SK-N-MC (cell line): ENCODE measurements at regions not wholly inside any gene's neighbourhood (a gene's known extent, or its start where the extent isn't known, plus 50 kb on each side); places are given as distances from the start of the nearest gene placed in this dataset.

Experiments used
- DNase-seq: peaks from one replicate; pipeline ENCODE4 v3.0.0-alpha.2; 2011; ENCODE audit warnings: low read depth, low spot score
- H3K27ac ChIP-seq: fragments of 200-600 bp; sonication (generic); 2 replicates; pipeline ENCODE4 v1.5.1; 2016; ENCODE audit warnings: mixed run types
- H3K36me3 ChIP-seq: fragments of 200-600 bp; sonication (generic); 2 replicates; pipeline ENCODE4 v1.6.1; 2017; ENCODE audit warnings: antibody characterized with exemption, low read length, mixed read lengths; ENCODE audit not compliant: insufficient read depth
- H3K4me3 ChIP-seq: fragments of 200-600 bp; sonication (generic); 2 replicates; pipeline ENCODE4 v1.5.1; 2016
- H3K9ac ChIP-seq: fragments of 200-600 bp; sonication (generic); 2 replicates; pipeline ENCODE4 v1.8.0; 2017; ENCODE audit warnings: mixed run types, mixed read lengths; ENCODE audit not compliant: insufficient read length
- H3K9me3 ChIP-seq: fragments of 200-600 bp; sonication (generic); 2 replicates; pipeline ENCODE4 v1.6.1; 2017; ENCODE audit warnings: low read depth, mild to moderate bottlenecking, antibody characterized with exemption, low read length, moderate library complexity, mixed read lengths
- EZH2 ChIP-seq: fragments of 200-600 bp; sonication (generic); IDR thresholded peaks from one replicate; pipeline ENCODE4 v1.6.1; 2017; ENCODE audit warnings: antibody characterized with exemption
- FOXP2 ChIP-seq: optimal IDR thresholded peaks from 2 replicates; pipeline ENCODE3; 2011; ENCODE audit warnings: mild to moderate bottlenecking, moderate library complexity; ENCODE audit not compliant: insufficient read depth; ENCODE audit errors: extremely low read length, control extremely low read depth
- POLR2AphosphoS5 ChIP-seq: IDR thresholded peaks from 2 replicates; pipeline ENCODE4 v1.6.1; 2012; ENCODE audit warnings: mild to moderate bottlenecking, low read depth, low read length, borderline replicate concordance

- H3K9me3 ChIP-seq: no peaks in the 10 kb centered on the region
- no peak for DNase-seq
- H3K36me3 ChIP-seq: no peaks in the 10 kb centered on the region
- no peak for TF ChIP-seq FOXP2
- TF ChIP-seq POLR2AphosphoS5: no peak
- TF ChIP-seq EZH2: no peak
- no peak overlapping the region for H3K4me3 ChIP-seq
- H3K27ac ChIP-seq: no peak overlapping the region
- peak overlapping the region; percentile 26 for H3K9ac ChIP-seq
Measured at GRCh38 chr1:13948888-13949391, 249.0 kb downstream of the PRDM2 start.

- Histone ChIP-seq H3K9ac (no peak overlapping the region), H3K36me3 (no peaks in the 10 kb centered on the region), H3K9me3 (no peaks in the 10 kb centered on the region), H3K27ac (no peak overlapping the region), H3K4me3 (no peak overlapping the region)
- no peak for TF ChIP-seq EZH2
- no peak for TF ChIP-seq FOXP2
- no peak for TF ChIP-seq POLR2AphosphoS5
- no peak for DNase-seq
Measured at GRCh38 chr1:13949546-13949945, 249.6 kb downstream of the PRDM2 start.

- no peak for TF ChIP-seq FOXP2
- no peak for TF ChIP-seq EZH2
- TF ChIP-seq POLR2AphosphoS5: no peak
- no peak overlapping the region for H3K27ac ChIP-seq
- no peak overlapping the region for H3K9ac ChIP-seq
- H3K36me3 ChIP-seq: no peaks in the 10 kb centered on the region
- no peak overlapping the region for H3K4me3 ChIP-seq
- no peaks in the 10 kb centered on the region for H3K9me3 ChIP-seq
- DNase-seq: no peak
Measured at GRCh38 chr1:13950637-13951036, 250.6 kb downstream of the PRDM2 start.

GRCh38 chr1:13951793-13952751 is 252.1 kb downstream of the PRDM2 start:
- TF ChIP-seq EZH2 (no peak), POLR2AphosphoS5 (no peak), FOXP2 (no peak)
- no peak overlapping the region for H3K27ac ChIP-seq
- no peak for DNase-seq
- no peaks in the 10 kb centered on the region for H3K36me3 ChIP-seq
- no peaks in the 10 kb centered on the region for H3K9me3 ChIP-seq
- H3K4me3 ChIP-seq: no peak overlapping the region
- H3K9ac ChIP-seq: no peak overlapping the region

GRCh38 chr1:13952985-13953384 is 253.0 kb downstream of the PRDM2 start:
- DNase-seq: no peak
- Histone ChIP-seq H3K9ac (no peak overlapping the region), H3K9me3 (no peaks in the 10 kb centered on the region), H3K27ac (no peak overlapping the region), H3K36me3 (no peaks in the 10 kb centered on the region), H3K4me3 (no peak overlapping the region)
- TF ChIP-seq POLR2AphosphoS5 (no peak), FOXP2 (no peak), EZH2 (no peak)

GRCh38 chr1:13956393-13956792 is 256.4 kb downstream of the PRDM2 start:
- Histone ChIP-seq H3K9ac (no peak overlapping the region), H3K9me3 (no peaks in the 10 kb centered on the region), H3K36me3 (no peaks in the 10 kb centered on the region), H3K4me3 (peak overlapping the region; percentile 47), H3K27ac (peak overlapping the region; percentile 82)
- TF ChIP-seq FOXP2 (peak; percentile 71), EZH2 (no peak), POLR2AphosphoS5 (peak; percentile 24; the same call in 1 of the 2 replicates)
- peak; percentile 88 for DNase-seq

GRCh38 chr1:13960375-13960987 is 260.5 kb downstream of the PRDM2 start:
- Histone ChIP-seq H3K36me3 (no peaks in the 10 kb centered on the region), H3K4me3 (no peak overlapping the region), H3K9me3 (no peaks in the 10 kb centered on the region), H3K27ac (no peak overlapping the region), H3K9ac (no peak overlapping the region)
- DNase-seq: peak; percentile 32
- no peak for TF ChIP-seq EZH2
- no peak for TF ChIP-seq FOXP2
- no peak for TF ChIP-seq POLR2AphosphoS5

- H3K9me3 ChIP-seq: no peaks in the 10 kb centered on the region
- DNase-seq: no peak
- H3K9ac ChIP-seq: no peak overlapping the region
- H3K27ac ChIP-seq: no peak overlapping the region
- no peak for TF ChIP-seq EZH2
- TF ChIP-seq POLR2AphosphoS5: no peak
- TF ChIP-seq FOXP2: no peak
- H3K4me3 ChIP-seq: no peak overlapping the region
- H3K36me3 ChIP-seq: no peaks in the 10 kb centered on the region
Measured at GRCh38 chr1:13964768-13965167, 264.8 kb downstream of the PRDM2 start.
